Liver (tissue), 7 donors: ENCODE measurements at regions not wholly inside any gene's neighbourhood (a gene's known extent, or its start where the extent isn't known, plus 50 kb on each side); places are given as distances from the start of the nearest gene placed in this dataset.

Source experiments
- DNase-seq: peaks from one replicate; pipeline ENCODE4 v3.0.0-alpha.2; 2017; ENCODE audit warnings: low spot score
- H3K27ac ChIP-seq, 2 donors: one replicate each; pipeline ENCODE4 v1.7.0; 2013; ENCODE audit warnings: inconsistent platforms in 2 of 2, low read length in 2 of 2, control low read depth in 1 of 2, low read depth in 1 of 2, mild to moderate bottlenecking in 1 of 2
- H3K27me3 ChIP-seq, 4 donors: one replicate each; pipeline versions ENCODE4 v1.6.1 to v1.7.0; 2013; ENCODE audit warnings: low read length in 3 of 4, inconsistent platforms in 1 of 4, mild to moderate bottlenecking in 1 of 4, moderate library complexity in 1 of 4; ENCODE audit not compliant: control insufficient read depth in 4 of 4, insufficient read depth in 4 of 4
- H3K36me3 ChIP-seq, 4 donors: one replicate each; pipeline versions ENCODE4 v1.6.1 to v1.7.0; 2013; ENCODE audit warnings: low read length in 3 of 4, mild to moderate bottlenecking in 3 of 4, low read depth in 1 of 4, moderate library complexity in 1 of 4; ENCODE audit not compliant: control insufficient read depth in 4 of 4, insufficient read depth in 3 of 4
- H3K4me1 ChIP-seq, 4 donors: one replicate each; pipeline versions ENCODE4 v1.6.1 to v1.7.0; 2013; ENCODE audit warnings: low read length in 3 of 4, mild to moderate bottlenecking in 3 of 4, moderate library complexity in 1 of 4; ENCODE audit not compliant: control insufficient read depth in 4 of 4, insufficient read depth in 4 of 4
- H3K4me3 ChIP-seq, 3 donors: one replicate each; pipeline versions ENCODE4 v1.6.1 to v1.7.0; 2013; ENCODE audit warnings: low read length in 3 of 3, control low read depth in 1 of 3, low read depth in 1 of 3, mild to moderate bottlenecking in 1 of 3
- H3K9ac ChIP-seq, 2 donors: one replicate each; pipeline ENCODE4 v1.7.0; 2013; ENCODE audit warnings: low read length in 2 of 2, mild to moderate bottlenecking in 2 of 2, moderate library complexity in 2 of 2, control low read depth in 1 of 2, low read depth in 1 of 2
- H3K9me3 ChIP-seq, 4 donors: one replicate each; pipeline versions ENCODE4 v1.6.1 to v1.7.0; 2013; ENCODE audit warnings: low read length in 3 of 4; ENCODE audit not compliant: control insufficient read depth in 4 of 4
- EGR1 ChIP-seq, 2 donors: IDR thresholded peaks; 2 replicates each; pipeline ENCODE4 v1.6.1; 2016 to 2018; ENCODE audit warnings: antibody characterized with exemption in 2 of 2, low read depth in 2 of 2
- FOXA1 ChIP-seq: IDR thresholded peaks from 2 replicates; pipeline ENCODE4 v1.6.1; 2016; ENCODE audit warnings: antibody characterized with exemption
- FOXA2 ChIP-seq: IDR thresholded peaks from 2 replicates; pipeline ENCODE4 v1.6.1; 2016; ENCODE audit warnings: antibody characterized with exemption
- GABPA ChIP-seq, 2 donors: IDR thresholded peaks in 1 of 2; conservative IDR thresholded peaks in 1 of 2; 2 replicates each; pipeline ENCODE4 v1.6.1; 2016; ENCODE audit warnings: antibody characterized with exemption in 2 of 2, mild to moderate bottlenecking in 1 of 2, moderate library complexity in 1 of 2
- HNF4A ChIP-seq, 2 donors: conservative IDR thresholded peaks; 2 replicates each; pipeline ENCODE4 v1.6.1; 2016; ENCODE audit warnings: antibody characterized with exemption in 2 of 2, mild to moderate bottlenecking in 2 of 2
- HNF4G ChIP-seq: IDR thresholded peaks from 2 replicates; pipeline ENCODE4 v1.6.1; 2016; ENCODE audit warnings: antibody characterized with exemption
- JUND ChIP-seq, 2 donors: IDR thresholded peaks; 2 replicates each; pipeline ENCODE4 v1.6.1; 2016; ENCODE audit warnings: antibody characterized with exemption in 2 of 2
- NR2F2 ChIP-seq: IDR thresholded peaks from 2 replicates; pipeline ENCODE4 v1.6.1; 2016; ENCODE audit warnings: antibody characterized with exemption
- RAD21 ChIP-seq, 2 donors: IDR thresholded peaks; 2 replicates each; pipeline ENCODE4 v1.6.1; 2016; ENCODE audit warnings: antibody characterized with exemption in 2 of 2, mild to moderate bottlenecking in 2 of 2
- RXRA ChIP-seq, 2 donors: IDR thresholded peaks; 2 replicates each; pipeline ENCODE4 v1.6.1; 2017 to 2018; ENCODE audit warnings: antibody characterized with exemption in 2 of 2, mild to moderate bottlenecking in 1 of 2
- SP1 ChIP-seq: IDR thresholded peaks from 2 replicates; pipeline ENCODE4 v1.6.1; 2018; ENCODE audit warnings: antibody characterized with exemption, mild to moderate bottlenecking
- TAF1 ChIP-seq: conservative IDR thresholded peaks from 2 replicates; pipeline ENCODE4 v1.6.1; 2016; ENCODE audit warnings: antibody characterized with exemption, mild to moderate bottlenecking
- YY1 ChIP-seq: IDR thresholded peaks from 2 replicates; pipeline ENCODE4 v1.6.1; 2016; ENCODE audit warnings: antibody characterized with exemption, mild to moderate bottlenecking
- WGBS: extraction: QIAGEN DNeasy Blood & Tissue Kit; methylation state at CpG from one replicate; pipeline ENCODE4 v1.1.7; 2013; 5-methylcytosine and 5-hydroxymethylcytosine counted together
- TF ChIP-seq, protein P1 (sequence below): IDR thresholded peaks from 2 replicates; pipeline ENCODE4 v1.6.1; 2016; ENCODE audit warnings: antibody characterized with exemption
- TF ChIP-seq, protein P2 (sequence below): IDR thresholded peaks from 2 replicates; pipeline ENCODE4 v1.6.1; 2016; ENCODE audit warnings: antibody characterized with exemption, mild to moderate bottlenecking
- TF ChIP-seq, protein P3 (sequence below): IDR thresholded peaks from 2 replicates; pipeline ENCODE4 v1.6.1; 2016; ENCODE audit warnings: antibody characterized with exemption
- donor health status: healthy.
- donor health status: healthy.
- donor health status: healthy.
- donor health status: healthy.

DNA sequence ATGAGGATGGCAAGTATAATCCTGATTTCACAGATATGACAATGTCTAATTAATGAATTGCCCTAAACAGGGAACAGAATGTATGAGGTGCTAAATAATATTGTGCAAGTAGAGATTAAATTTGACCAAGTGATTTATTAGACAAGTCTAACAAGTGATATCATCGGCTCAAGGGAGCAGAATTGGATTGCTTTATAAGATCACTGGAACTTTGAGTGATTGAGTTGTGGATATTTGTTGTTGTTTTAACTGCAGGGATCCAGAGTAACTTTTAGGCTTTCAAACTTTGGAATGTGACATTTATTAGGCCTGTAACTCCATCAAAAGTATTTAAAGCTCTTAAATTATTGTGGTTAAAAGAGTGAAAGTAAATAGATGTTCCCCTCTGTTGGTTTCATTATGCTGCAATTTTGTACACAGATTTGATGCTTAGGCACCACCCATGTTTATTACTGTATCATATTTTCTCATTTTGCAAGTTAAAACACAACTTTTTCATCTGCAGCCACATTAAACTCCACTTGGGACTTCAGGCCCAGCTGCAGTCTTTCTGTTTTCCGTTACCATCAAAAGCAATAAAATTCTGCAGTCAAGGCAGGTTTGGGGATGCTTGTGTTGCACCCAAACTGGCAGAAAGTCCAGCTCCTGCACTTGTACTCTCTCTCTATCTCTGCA, 206.6 kb downstream of the HLX start:
- Histone ChIP-seq H3K4me1 (no peaks in the 10 kb centered on the region), H3K27me3 (no peaks in the 10 kb centered on the region), H3K4me3 (no peak overlapping the region), H3K9ac (no peak overlapping the region), H3K9me3 (no peaks in the 10 kb centered on the region), H3K36me3 (no peaks in the 10 kb centered on the region), H3K27ac (no peak overlapping the region)
- whole genome bisulfite sequencing = 79% methylated on average over 2 of the region's 2 CpGs
- TF ChIP-seq JUND (IDR thresholded peaks at IDR 0.05) = no peak
- TF ChIP-seq, protein P1, sequence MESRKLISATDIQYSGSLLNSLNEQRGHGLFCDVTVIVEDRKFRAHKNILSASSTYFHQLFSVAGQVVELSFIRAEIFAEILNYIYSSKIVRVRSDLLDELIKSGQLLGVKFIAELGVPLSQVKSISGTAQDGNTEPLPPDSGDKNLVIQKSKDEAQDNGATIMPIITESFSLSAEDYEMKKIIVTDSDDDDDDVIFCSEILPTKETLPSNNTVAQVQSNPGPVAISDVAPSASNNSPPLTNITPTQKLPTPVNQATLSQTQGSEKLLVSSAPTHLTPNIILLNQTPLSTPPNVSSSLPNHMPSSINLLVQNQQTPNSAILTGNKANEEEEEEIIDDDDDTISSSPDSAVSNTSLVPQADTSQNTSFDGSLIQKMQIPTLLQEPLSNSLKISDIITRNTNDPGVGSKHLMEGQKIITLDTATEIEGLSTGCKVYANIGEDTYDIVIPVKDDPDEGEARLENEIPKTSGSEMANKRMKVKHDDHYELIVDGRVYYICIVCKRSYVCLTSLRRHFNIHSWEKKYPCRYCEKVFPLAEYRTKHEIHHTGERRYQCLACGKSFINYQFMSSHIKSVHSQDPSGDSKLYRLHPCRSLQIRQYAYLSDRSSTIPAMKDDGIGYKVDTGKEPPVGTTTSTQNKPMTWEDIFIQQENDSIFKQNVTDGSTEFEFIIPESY = no peak
- no peak for TF ChIP-seq FOXA2
- TF ChIP-seq FOXA1 = no peak
- TF ChIP-seq NR2F2 = no peak
- no peak for TF ChIP-seq HNF4G
- TF ChIP-seq YY1 = no peak
- DNase-seq = no peak

DNA sequence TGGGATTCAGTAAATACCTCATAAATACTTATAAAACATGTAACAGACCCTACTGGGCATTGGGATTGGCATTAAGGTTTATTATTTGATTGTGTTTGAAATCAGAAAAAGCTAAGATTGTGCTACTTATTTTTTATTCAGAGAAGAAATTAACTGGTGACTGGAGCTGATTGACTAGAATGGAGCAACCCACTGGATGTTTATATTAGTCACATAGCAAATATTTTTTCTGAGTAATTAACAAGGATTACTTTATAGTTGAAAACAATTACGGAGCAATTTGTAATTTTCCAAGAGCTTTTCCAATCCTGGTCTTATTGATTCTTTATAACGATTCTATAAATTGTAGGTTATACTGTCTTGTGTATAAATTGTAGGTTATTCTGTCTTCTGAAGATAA, 208.7 kb downstream of the HLX start:
- Histone ChIP-seq H3K9ac (no peak overlapping the region), H3K36me3 (no peaks in the 10 kb centered on the region), H3K4me3 (no peak overlapping the region), H3K27me3 (no peaks in the 10 kb centered on the region), H3K4me1 (no peaks in the 10 kb centered on the region), H3K9me3 (no peaks in the 10 kb centered on the region), H3K27ac (no peak overlapping the region)
- 73% methylated on average over 2 of the region's 2 CpGs for WGBS
- TF ChIP-seq HNF4A (conservative IDR thresholded peaks at IDR 0.05) (no peak), GABPA (IDR thresholded peaks at IDR 0.05 in 1 of 2, conservative IDR thresholded peaks at IDR 0.05 in 1 of 2) (no peak), RXRA (IDR thresholded peaks at IDR 0.05) (no peak), SP1 (no peak), JUND (IDR thresholded peaks at IDR 0.05) (no peak), RAD21 (IDR thresholded peaks at IDR 0.05) (no peak), EGR1 (IDR thresholded peaks at IDR 0.05; ENCODE audit: low read depth in 2 of 2) (no peak), FOXA2 (no peak), NR2F2 (no peak), TAF1 (no peak)
- TF ChIP-seq, protein P2, sequence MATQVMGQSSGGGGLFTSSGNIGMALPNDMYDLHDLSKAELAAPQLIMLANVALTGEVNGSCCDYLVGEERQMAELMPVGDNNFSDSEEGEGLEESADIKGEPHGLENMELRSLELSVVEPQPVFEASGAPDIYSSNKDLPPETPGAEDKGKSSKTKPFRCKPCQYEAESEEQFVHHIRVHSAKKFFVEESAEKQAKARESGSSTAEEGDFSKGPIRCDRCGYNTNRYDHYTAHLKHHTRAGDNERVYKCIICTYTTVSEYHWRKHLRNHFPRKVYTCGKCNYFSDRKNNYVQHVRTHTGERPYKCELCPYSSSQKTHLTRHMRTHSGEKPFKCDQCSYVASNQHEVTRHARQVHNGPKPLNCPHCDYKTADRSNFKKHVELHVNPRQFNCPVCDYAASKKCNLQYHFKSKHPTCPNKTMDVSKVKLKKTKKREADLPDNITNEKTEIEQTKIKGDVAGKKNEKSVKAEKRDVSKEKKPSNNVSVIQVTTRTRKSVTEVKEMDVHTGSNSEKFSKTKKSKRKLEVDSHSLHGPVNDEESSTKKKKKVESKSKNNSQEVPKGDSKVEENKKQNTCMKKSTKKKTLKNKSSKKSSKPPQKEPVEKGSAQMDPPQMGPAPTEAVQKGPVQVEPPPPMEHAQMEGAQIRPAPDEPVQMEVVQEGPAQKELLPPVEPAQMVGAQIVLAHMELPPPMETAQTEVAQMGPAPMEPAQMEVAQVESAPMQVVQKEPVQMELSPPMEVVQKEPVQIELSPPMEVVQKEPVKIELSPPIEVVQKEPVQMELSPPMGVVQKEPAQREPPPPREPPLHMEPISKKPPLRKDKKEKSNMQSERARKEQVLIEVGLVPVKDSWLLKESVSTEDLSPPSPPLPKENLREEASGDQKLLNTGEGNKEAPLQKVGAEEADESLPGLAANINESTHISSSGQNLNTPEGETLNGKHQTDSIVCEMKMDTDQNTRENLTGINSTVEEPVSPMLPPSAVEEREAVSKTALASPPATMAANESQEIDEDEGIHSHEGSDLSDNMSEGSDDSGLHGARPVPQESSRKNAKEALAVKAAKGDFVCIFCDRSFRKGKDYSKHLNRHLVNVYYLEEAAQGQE = no peak
- TF ChIP-seq, protein P1 = no peak
- TF ChIP-seq, protein P3, sequence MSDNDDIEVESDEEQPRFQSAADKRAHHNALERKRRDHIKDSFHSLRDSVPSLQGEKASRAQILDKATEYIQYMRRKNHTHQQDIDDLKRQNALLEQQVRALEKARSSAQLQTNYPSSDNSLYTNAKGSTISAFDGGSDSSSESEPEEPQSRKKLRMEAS = no peak
- DNase-seq = no peak
